ENCODE measurements at regions not wholly inside any gene's neighbourhood (a gene's known extent, or its start where the extent isn't known, plus 50 kb on each side); places are given as distances from the start of the nearest gene placed in this dataset.

- in situ Hi-C loops (cut with HindIII; ENCODE audit: low sequenced_read_pairs), result no loop called here
Measured at GRCh38 chr9:108219664-108220063, 636.1 kb downstream of the ACTL7B start.

GRCh38 chr9:108217431-108218349 is 638.1 kb downstream of the ACTL7B start:
- in situ Hi-C loops (cut with HindIII; ENCODE audit: low sequenced_read_pairs), result no loop called here

- in situ Hi-C loops (cut with HindIII; ENCODE audit: low sequenced_read_pairs), result no loop called here
Measured at GRCh38 chr9:108213511-108213910, 642.3 kb downstream of the ACTL7B start.

GRCh38 chr9:108212184-108212583 is 643.6 kb downstream of the ACTL7B start:
- in situ Hi-C loops (cut with HindIII; ENCODE audit: low sequenced_read_pairs), result no loop called here

GRCh38 chr9:108211411-108211955 is 644.3 kb downstream of the ACTL7B start:
- in situ Hi-C loops (cut with HindIII; ENCODE audit: low sequenced_read_pairs), result no loop called here

- in situ Hi-C loops (cut with HindIII; ENCODE audit: low sequenced_read_pairs), result no loop called here
Measured at GRCh38 chr9:108209132-108209685, 646.6 kb downstream of the ACTL7B start.

GRCh38 chr9:108207561-108208165 is 648.1 kb downstream of the ACTL7B start:
- in situ Hi-C loops (cut with HindIII; ENCODE audit: low sequenced_read_pairs), result no loop called here

GRCh38 chr9:108205276-108205675 is 650.5 kb downstream of the ACTL7B start:
- in situ Hi-C loops (cut with HindIII; ENCODE audit: low sequenced_read_pairs), result no loop called here

- in situ Hi-C loops (cut with HindIII; ENCODE audit: low sequenced_read_pairs), result no loop called here
Measured at GRCh38 chr9:108197899-108198298, 657.9 kb downstream of the ACTL7B start.

GRCh38 chr9:108197008-108197365 is 658.8 kb downstream of the ACTL7B start:
- in situ Hi-C loops (cut with HindIII; ENCODE audit: low sequenced_read_pairs), result no loop called here

- in situ Hi-C loops (cut with HindIII; ENCODE audit: low sequenced_read_pairs), result no loop called here
Measured at GRCh38 chr9:108196332-108197007, 659.3 kb downstream of the ACTL7B start.

GRCh38 chr9:108194154-108194553 is 661.6 kb downstream of the ACTL7B start:
- in situ Hi-C loops (cut with HindIII; ENCODE audit: low sequenced_read_pairs), result no loop called here

- in situ Hi-C loops (cut with HindIII; ENCODE audit: low sequenced_read_pairs), result no loop called here
Measured at GRCh38 chr9:108193026-108193710, 662.6 kb downstream of the ACTL7B start.

GRCh38 chr9:108191065-108191464 is 664.7 kb downstream of the ACTL7B start:
- in situ Hi-C loops (cut with HindIII; ENCODE audit: low sequenced_read_pairs), result no loop called here

- in situ Hi-C loops (cut with HindIII; ENCODE audit: low sequenced_read_pairs), result no loop called here
Measured at GRCh38 chr9:108188976-108189375, 666.8 kb downstream of the ACTL7B start.

GRCh38 chr9:108188482-108188881 is 667.3 kb downstream of the ACTL7B start:
- in situ Hi-C loops (cut with HindIII; ENCODE audit: low sequenced_read_pairs), result no loop called here

- in situ Hi-C loops (cut with HindIII; ENCODE audit: low sequenced_read_pairs), result no loop called here
Measured at GRCh38 chr9:108186642-108187395, 669.0 kb downstream of the ACTL7B start.

- in situ Hi-C loops (cut with HindIII; ENCODE audit: low sequenced_read_pairs), result no loop called here
Measured at GRCh38 chr9:108185613-108186012, 670.2 kb downstream of the ACTL7B start.

GRCh38 chr9:108184941-108185340 is 670.8 kb downstream of the ACTL7B start:
- in situ Hi-C loops (cut with HindIII; ENCODE audit: low sequenced_read_pairs), result no loop called here

GRCh38 chr9:108184009-108184408 is 671.8 kb downstream of the ACTL7B start:
- in situ Hi-C loops (cut with HindIII; ENCODE audit: low sequenced_read_pairs), result no loop called here
